ENCODE measurements at regions not wholly inside any gene's neighbourhood (a gene's known extent, or its start where the extent isn't known, plus 50 kb on each side); places are given as distances from the start of the nearest gene placed in this dataset.

DNA sequence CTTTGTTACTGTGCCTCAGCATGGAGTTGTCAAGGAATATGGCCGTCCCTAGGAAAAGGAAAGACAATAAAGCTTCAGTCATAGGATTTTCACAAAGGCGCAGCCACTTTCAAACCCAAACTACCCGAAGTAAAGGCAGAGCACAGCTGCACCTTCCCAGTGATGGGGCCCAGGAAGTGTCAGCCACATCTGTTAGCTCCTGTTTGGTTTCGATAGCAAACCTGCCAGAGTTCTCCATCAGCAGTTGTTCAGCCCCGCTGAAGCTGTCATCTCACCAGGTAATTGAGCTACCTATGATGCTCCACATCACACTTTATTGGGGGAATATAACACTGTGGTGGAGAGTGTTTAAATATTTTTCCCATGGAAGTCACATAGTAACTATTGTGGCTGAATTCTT, 80.7 kb downstream of the LRATD1 start:
- Histone ChIP-seq H3K4me1 (ENCODE audit: control insufficient read depth, insufficient read depth, low read length) (no peaks in the 10 kb centered on the region), H3K9me3 (ENCODE audit: control insufficient read depth, insufficient read depth, low read depth, low read length) (no peaks in the 10 kb centered on the region), H3K36me3 (ENCODE audit: control insufficient read depth in 2 of 2, insufficient read depth in 1 of 2, low read length in 2 of 2) (no peaks in the 10 kb centered on the region), H3K4me3 (ENCODE audit: low read depth, low read length) (no peak overlapping the region), H3K27ac (ENCODE audit: extremely low read depth, low read depth, low read length) (no peak overlapping the region)
- ChIA-PET CTCF (no interaction called here), POLR2A (no interaction called here)
- no peak for TF ChIP-seq ZNF112 (tag by site-specific recombination; IDR thresholded peaks at IDR 0.05)
- TF ChIP-seq ZNF791 (tag by site-specific recombination; IDR thresholded peaks at IDR 0.05), result no peak
- TF ChIP-seq ZNF585B (tag by site-specific recombination; IDR thresholded peaks at IDR 0.05), result no peak
- no peak for TF ChIP-seq GLI4 (tag by site-specific recombination; IDR thresholded peaks at IDR 0.05)
- TF ChIP-seq, protein P1, sequence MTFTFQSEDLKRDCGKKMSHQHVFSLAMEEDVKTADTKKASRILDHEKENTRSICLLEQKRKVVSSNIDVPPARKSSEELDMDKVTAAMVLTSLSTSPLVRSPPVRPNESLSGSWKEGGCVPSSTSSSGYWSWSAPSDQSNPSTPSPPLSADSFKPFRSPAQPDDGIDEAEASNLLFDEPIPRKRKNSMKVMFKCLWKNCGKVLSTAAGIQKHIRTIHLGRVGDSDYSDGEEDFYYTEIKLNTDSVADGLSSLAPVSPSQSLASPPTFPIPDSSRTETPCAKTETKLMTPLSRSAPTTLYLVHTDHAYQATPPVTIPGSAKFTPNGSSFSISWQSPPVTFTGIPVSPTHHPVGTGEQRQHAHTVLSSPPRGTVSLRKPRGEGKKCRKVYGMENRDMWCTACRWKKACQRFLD (tag by site-specific recombination; IDR thresholded peaks at IDR 0.05), result no peak
- TF ChIP-seq ZIC2 (tag by site-specific recombination; IDR thresholded peaks at IDR 0.05), result no peak
- TF ChIP-seq ZNF660 (tag by site-specific recombination; IDR thresholded peaks at IDR 0.05), result no peak
- TF ChIP-seq MYNN (tag by site-specific recombination; IDR thresholded peaks at IDR 0.05; ENCODE audit: borderline replicate concordance), result no peak
- TF ChIP-seq ZNF140 (tag by site-specific recombination; IDR thresholded peaks at IDR 0.05), result no peak
- no peak for TF ChIP-seq ZNF76 (tag by site-specific recombination; IDR thresholded peaks at IDR 0.05; ENCODE audit: borderline replicate concordance, low read depth)
- TF ChIP-seq, protein P2, sequence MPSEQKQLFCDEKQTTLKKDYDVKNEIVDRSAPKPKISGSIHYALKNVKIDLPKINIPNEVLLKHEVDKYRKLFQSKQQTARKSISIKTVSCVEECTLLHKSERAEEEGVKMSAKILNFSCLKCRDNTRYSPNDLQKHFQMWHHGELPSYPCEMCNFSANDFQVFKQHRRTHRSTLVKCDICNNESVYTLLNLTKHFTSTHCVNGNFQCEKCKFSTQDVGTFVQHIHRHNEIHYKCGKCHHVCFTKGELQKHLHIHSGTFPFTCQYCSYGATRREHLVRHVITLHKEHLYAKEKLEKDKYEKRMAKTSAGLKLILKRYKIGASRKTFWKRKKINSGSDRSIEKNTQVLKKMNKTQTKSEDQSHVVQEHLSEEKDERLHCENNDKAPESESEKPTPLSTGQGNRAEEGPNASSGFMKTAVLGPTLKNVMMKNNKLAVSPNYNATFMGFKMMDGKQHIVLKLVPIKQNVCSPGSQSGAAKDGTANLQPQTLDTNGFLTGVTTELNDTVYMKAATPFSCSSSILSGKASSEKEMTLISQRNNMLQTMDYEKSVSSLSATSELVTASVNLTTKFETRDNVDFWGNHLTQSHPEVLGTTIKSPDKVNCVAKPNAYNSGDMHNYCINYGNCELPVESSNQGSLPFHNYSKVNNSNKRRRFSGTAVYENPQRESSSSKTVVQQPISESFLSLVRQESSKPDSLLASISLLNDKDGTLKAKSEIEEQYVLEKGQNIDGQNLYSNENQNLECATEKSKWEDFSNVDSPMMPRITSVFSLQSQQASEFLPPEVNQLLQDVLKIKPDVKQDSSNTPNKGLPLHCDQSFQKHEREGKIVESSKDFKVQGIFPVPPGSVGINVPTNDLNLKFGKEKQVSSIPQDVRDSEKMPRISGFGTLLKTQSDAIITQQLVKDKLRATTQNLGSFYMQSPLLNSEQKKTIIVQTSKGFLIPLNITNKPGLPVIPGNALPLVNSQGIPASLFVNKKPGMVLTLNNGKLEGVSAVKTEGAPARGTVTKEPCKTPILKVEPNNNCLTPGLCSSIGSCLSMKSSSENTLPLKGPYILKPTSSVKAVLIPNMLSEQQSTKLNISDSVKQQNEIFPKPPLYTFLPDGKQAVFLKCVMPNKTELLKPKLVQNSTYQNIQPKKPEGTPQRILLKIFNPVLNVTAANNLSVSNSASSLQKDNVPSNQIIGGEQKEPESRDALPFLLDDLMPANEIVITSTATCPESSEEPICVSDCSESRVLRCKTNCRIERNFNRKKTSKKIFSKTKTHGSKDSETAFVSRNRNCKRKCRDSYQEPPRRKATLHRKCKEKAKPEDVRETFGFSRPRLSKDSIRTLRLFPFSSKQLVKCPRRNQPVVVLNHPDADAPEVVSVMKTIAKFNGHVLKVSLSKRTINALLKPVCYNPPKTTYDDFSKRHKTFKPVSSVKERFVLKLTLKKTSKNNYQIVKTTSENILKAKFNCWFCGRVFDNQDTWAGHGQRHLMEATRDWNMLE (tag by site-specific recombination; conservative IDR thresholded peaks at IDR 0.05; ENCODE audit: low read depth), result no peak
- no peak for TF ChIP-seq EGR2 (tag by site-specific recombination; IDR thresholded peaks at IDR 0.05; ENCODE audit: low read depth)
- TF ChIP-seq ZNF777 (tag by site-specific recombination; IDR thresholded peaks at IDR 0.05; ENCODE audit: borderline replicate concordance), result no peak
- TF ChIP-seq ZNF157 (tag by site-specific recombination; IDR thresholded peaks at IDR 0.05), result no peak

DNA sequence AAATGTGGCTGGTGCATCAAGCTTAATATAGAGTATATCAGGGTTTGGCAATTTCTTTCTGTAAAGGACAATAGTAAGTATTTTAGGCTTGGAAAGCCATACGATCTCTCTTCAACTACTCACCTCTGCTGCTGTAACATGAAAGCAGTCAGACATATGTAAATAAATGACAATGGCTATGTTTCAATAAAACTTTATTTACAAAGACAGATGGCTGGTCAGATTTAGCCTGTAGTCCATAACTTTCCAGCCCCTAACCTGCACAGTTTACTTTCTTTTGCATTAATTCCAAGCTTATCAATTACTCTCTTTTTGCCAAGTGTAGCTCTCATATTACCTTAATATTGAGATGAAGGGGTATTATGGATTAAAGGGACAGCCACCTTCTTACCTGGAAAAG, 83.1 kb downstream of the LRATD1 start:
- Histone ChIP-seq H3K4me1 (ENCODE audit: control insufficient read depth, insufficient read depth, low read length) (no peaks in the 10 kb centered on the region), H3K27ac (ENCODE audit: extremely low read depth, low read depth, low read length) (no peak overlapping the region), H3K9me3 (ENCODE audit: control insufficient read depth, insufficient read depth, low read depth, low read length) (no peaks in the 10 kb centered on the region), H3K36me3 (ENCODE audit: control insufficient read depth in 2 of 2, insufficient read depth in 1 of 2, low read length in 2 of 2) (no peaks in the 10 kb centered on the region), H3K4me3 (ENCODE audit: low read depth, low read length) (no peak overlapping the region)
- POLR2A ChIA-PET, result interaction anchor here (0.9 kb wide), 1 partner anchor 81 kb away, joined by 3 read pairs; no protein-coding TSS in a partner anchor
- CTCF ChIA-PET, result interaction anchor here (0.6 to 1.0 kb wide), 2 partner anchors 188 to 1306 kb away, joined by 3 to 4 read pairs; no protein-coding TSS in a partner anchor
- TF ChIP-seq SP2 (tag by site-specific recombination; IDR thresholded peaks at IDR 0.05), result no peak

DNA sequence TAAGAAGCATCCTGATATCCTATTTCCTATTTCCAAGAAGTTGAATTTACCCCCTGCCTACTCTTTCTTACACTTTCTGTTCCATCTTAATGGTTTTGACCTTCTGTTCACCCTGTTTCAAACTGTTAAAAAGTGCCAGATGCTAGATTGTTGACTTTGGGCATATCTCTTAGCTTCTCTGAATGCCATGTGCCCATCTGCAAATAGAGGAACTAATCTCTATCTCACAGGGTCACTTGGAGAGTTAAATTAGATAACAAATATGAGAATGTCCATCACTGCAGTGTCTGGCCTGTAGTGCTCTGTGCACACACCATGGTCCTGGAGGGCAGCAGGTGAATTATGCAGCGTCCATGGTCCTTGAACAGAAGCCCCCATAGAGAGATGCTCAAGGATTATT, 83.8 kb downstream of the LRATD1 start:
- POLR2A ChIA-PET, result no interaction called here
- CTCF ChIA-PET, result interaction anchor here (0.6 to 1.0 kb wide), 2 partner anchors 187 to 1306 kb away, joined by 3 to 4 read pairs; no protein-coding TSS in a partner anchor
- no peak overlapping the region for H3K27ac ChIP-seq (ENCODE audit: extremely low read depth, low read depth, low read length)
- no peaks in the 10 kb centered on the region for H3K36me3 ChIP-seq (ENCODE audit: control insufficient read depth in 2 of 2, insufficient read depth in 1 of 2, low read length in 2 of 2)
- no peaks in the 10 kb centered on the region for H3K9me3 ChIP-seq (ENCODE audit: control insufficient read depth, insufficient read depth, low read depth, low read length)
- no peaks in the 10 kb centered on the region for H3K4me1 ChIP-seq (ENCODE audit: control insufficient read depth, insufficient read depth, low read length)
- H3K4me3 ChIP-seq (ENCODE audit: low read depth, low read length), result no peak overlapping the region
- TF ChIP-seq ZNF121 (tag by site-specific recombination; IDR thresholded peaks at IDR 0.05) (no peak), TCF7L2 (IDR thresholded peaks at IDR 0.05; ENCODE audit: borderline replicate concordance, low read depth, low read length) (no peak)

Measured in HEK293 (cell line).